K562 (cell line): ENCODE measurements at regions not wholly inside any gene's neighbourhood (a gene's known extent, or its start where the extent isn't known, plus 50 kb on each side); places are given as distances from the start of the nearest gene placed in this dataset.

Experiments
- ATAC-seq: fragments of 200-7000 bp; cut with Tn5 transposase; 3 replicates; pipeline ENCODE4 v1.9.1; 2020; ENCODE audit warnings: moderate library complexity
- BruUV-seq: library from RNA; stranded (reverse); fragments of 400-500 nt; replicated peaks from 2 replicates; lab custom pipeline; 2021; lab: Mats Ljungman, UMichigan
- CTCF ChIA-PET: fragments of 300-600 bp; formaldehyde crosslinking; extraction: SDS; loops from one replicate; lab custom pipeline; 2021; ENCODE audit warnings: low intra/inter-chr PET ratio; lab: Yijun Ruan, JAX
- POLR2A ChIA-PET: fragments of 300-600, 350-650 bp; sonication (Branson Sonifier 250); formaldehyde crosslinking; extraction: SDS; loops from one replicate; lab custom pipeline; 2021; ENCODE audit warnings: antibody characterized with exemption, inconsistent platforms; lab: Yijun Ruan, JAX
- DNase-seq, 4 experiments: peaks; one replicate each; pipeline versions ENCODE4 v3.0.0 to v3.0.0-alpha.2; 2011 to 2018; ENCODE audit warnings: low spot score in 3 of 4, mixed read lengths in 3 of 4; ENCODE audit errors: extremely low read depth in 1 of 4
- FAIRE-seq: peaks from 2 replicates; lab custom pipeline; 2011; peaks lifted over from hg19 to GRCh38; lab: Jason Lieb, UNC
- H2AFZ ChIP-seq: 2 replicates; pipeline ENCODE4 v1.6.0; 2011; ENCODE audit warnings: low read depth, low read length, control low read depth, inconsistent platforms
- H3K27ac ChIP-seq: fragments of 200-600 bp; 3 replicates; pipeline ENCODE4 v1.8.0; 2011; ENCODE audit warnings: low read depth, mild to moderate bottlenecking, control low read depth, inconsistent platforms, low read length, moderate library complexity, mixed read lengths; ENCODE audit errors: extremely low read depth
- H3K27me3 ChIP-seq, 2 experiments: fragments of 300-600 bp in 1 of 2; 2 replicates in 1 of 2; 3 replicates in 1 of 2; pipeline versions ENCODE4 v1.6.0 to v1.8.0; 2011; ENCODE audit warnings: inconsistent platforms in 2 of 2, low read length in 2 of 2, mild to moderate bottlenecking in 1 of 2, mixed read lengths in 1 of 2, moderate library complexity in 1 of 2; ENCODE audit not compliant: control insufficient read depth in 2 of 2, insufficient read depth in 2 of 2
- H3K36me3 ChIP-seq: fragments of 300-600 bp; 3 replicates; pipeline ENCODE4 v1.8.0; 2011; ENCODE audit warnings: mild to moderate bottlenecking, low read length, inconsistent platforms; ENCODE audit not compliant: control insufficient read depth, insufficient read depth
- H3K4me1 ChIP-seq, 2 experiments: fragments of 200-600 bp in 1 of 2; replicated peaks in 1 of 2; 2 replicates in 1 of 2; 3 replicates in 1 of 2; pipeline versions ENCODE4 v1.5.1 to v1.8.0; 2011; ENCODE audit warnings: inconsistent platforms in 2 of 2, low read length in 2 of 2, mild to moderate bottlenecking in 1 of 2, mixed read lengths in 1 of 2, moderate library complexity in 1 of 2; ENCODE audit not compliant: control insufficient read depth in 2 of 2, insufficient read depth in 2 of 2
- H3K4me2 ChIP-seq: 2 replicates; pipeline ENCODE4 v1.6.1; 2011; ENCODE audit warnings: low read length, control low read depth, inconsistent platforms, mixed read lengths; ENCODE audit not compliant: insufficient read depth
- H3K4me3 ChIP-seq: fragments of 200-600 bp; sonication (generic), shearing (Covaris generic); 2 replicates; pipeline ENCODE4 v1.5.1; 2016; ENCODE audit warnings: control low read depth, inconsistent platforms
- H3K79me2 ChIP-seq: fragments of 200-600 bp; 3 replicates; pipeline ENCODE4 v1.8.0; 2011; ENCODE audit warnings: low read length, inconsistent platforms; ENCODE audit not compliant: control insufficient read depth, insufficient read depth
- H3K9ac ChIP-seq, 2 experiments: 2 replicates each; pipeline versions ENCODE4 v1.6.0 to v1.6.1; 2011; ENCODE audit warnings: low read depth in 2 of 2, low read length in 2 of 2, control low read depth in 1 of 2, inconsistent platforms in 1 of 2, mild to moderate bottlenecking in 1 of 2, mixed read lengths in 1 of 2; ENCODE audit not compliant: insufficient read depth in 1 of 2
- H3K9me1 ChIP-seq: one replicate; pipeline ENCODE4 v1.6.0; 2011; ENCODE audit warnings: inconsistent platforms, mild to moderate bottlenecking, low read length, moderate library complexity; ENCODE audit not compliant: control insufficient read depth, insufficient read depth
- H3K9me3 ChIP-seq: replicated peaks from 2 replicates; pipeline ENCODE4 v1.5.1; 2011; ENCODE audit warnings: low read depth, low read length, inconsistent platforms; ENCODE audit not compliant: control insufficient read depth, insufficient read depth
- H4K20me1 ChIP-seq: replicated peaks from 2 replicates; pipeline ENCODE4 v1.6.1; 2011; ENCODE audit warnings: low read length, inconsistent platforms, mixed read lengths; ENCODE audit not compliant: control insufficient read depth, insufficient read depth
- CTCF ChIP-seq, 3 experiments: IDR thresholded peaks in 2 of 3; conservative IDR thresholded peaks in 1 of 3; 2 replicates each; pipeline ENCODE4 v1.5.1; 2011 to 2012; ENCODE audit warnings: low read length in 3 of 3, mild to moderate bottlenecking in 3 of 3, control low read depth in 2 of 3, improper control_type of control experiment in 1 of 3, inconsistent platforms in 1 of 3, low read depth in 1 of 3, mixed read lengths in 1 of 3, moderate library complexity in 1 of 3; ENCODE audit not compliant: insufficient read depth in 2 of 3
- EZH2 ChIP-seq: IDR thresholded peaks from 2 replicates; pipeline ENCODE4 v1.6.1; 2012; ENCODE audit warnings: low read depth, mild to moderate bottlenecking, inconsistent platforms, low read length, borderline replicate concordance
- ILK ChIP-seq: fragments of 450-650 bp; IDR thresholded peaks from 2 replicates; pipeline ENCODE4 v1.6.1; 2016; ENCODE audit warnings: missing genetic modification characterization, low read depth, mild to moderate bottlenecking, missing compliant biosample characterization, moderate library complexity, borderline replicate concordance
- JUN ChIP-seq, 2 experiments: sonication (generic) in 1 of 2; formaldehyde crosslinking in 1 of 2; IDR thresholded peaks; 2 replicates each; pipeline versions ENCODE4 v1.6.1 to v1.8.0; 2012 to 2022; ENCODE audit warnings: borderline replicate concordance in 2 of 2, mild to moderate bottlenecking in 2 of 2, improper control_type of control experiment in 1 of 2, low read depth in 1 of 2, low read length in 1 of 2, missing genetic modification reagents in 1 of 2
- MLX ChIP-seq, 2 experiments: fragments of 450-650 bp in 1 of 2; sonication (generic) in 1 of 2; formaldehyde crosslinking; conservative IDR thresholded peaks; 2 replicates each; pipeline versions ENCODE4 v1.4.0 to v1.8.1; 2020 to 2022; ENCODE audit warnings: mild to moderate bottlenecking in 1 of 2, missing genetic modification reagents in 1 of 2
- NR0B1 ChIP-seq: fragments of 450-650 bp; IDR thresholded peaks from one replicate; pipeline ENCODE4 v1.6.1; 2018; ENCODE audit warnings: mild to moderate bottlenecking, moderate library complexity; ENCODE audit not compliant: partially characterized antibody
- SRSF9 ChIP-seq: fragments of 200-400 bp; formaldehyde crosslinking; IDR thresholded peaks from 2 replicates; pipeline ENCODE4 v1.6.1; 2017; ENCODE audit warnings: low read depth, low read length, borderline replicate concordance
- TOE1 ChIP-seq, 2 experiments: fragments of 450-650 bp in 1 of 2; sonication (generic) in 1 of 2; formaldehyde crosslinking in 1 of 2; IDR thresholded peaks; 2 replicates each; pipeline versions ENCODE4 v1.7.1 to v1.8.0; 2016 to 2022; ENCODE audit warnings: borderline replicate concordance in 2 of 2, mild to moderate bottlenecking in 2 of 2, antibody characterized with exemption in 1 of 2, inconsistent platforms in 1 of 2, low read depth in 1 of 2, missing genetic modification reagents in 1 of 2, moderate library complexity in 1 of 2
- XRCC3 ChIP-seq: fragments of 450-650 bp; IDR thresholded peaks from 2 replicates; pipeline ENCODE4 v1.6.1; 2017; ENCODE audit warnings: mild to moderate bottlenecking, moderate library complexity
- ZBTB17 ChIP-seq: fragments of 450-650 bp; formaldehyde crosslinking; IDR thresholded peaks from 2 replicates; pipeline ENCODE4 v1.4.0; 2020; ENCODE audit warnings: mild to moderate bottlenecking
- ZKSCAN1 ChIP-seq: fragments of 150-350 bp; IDR thresholded peaks from 2 replicates; pipeline ENCODE4 v1.6.1; 2016; ENCODE audit warnings: low read depth, low read length
- WGBS: fragments of 100-300 bp; shearing (Covaris generic); methylation state at CpG from one replicate; pipeline ENCODE4 v1.1.6; 2016; ENCODE audit warnings: low coverage, mixed read lengths; ENCODE audit not compliant: insufficient coverage; ENCODE audit errors: missing lambda C conversion rate; 5-methylcytosine and 5-hydroxymethylcytosine counted together
- in situ Hi-C: fragments of 300-500 bp; cut with MboI; formaldehyde crosslinking; loops from 4 replicates; pipeline ENCODE4 v1.15.0; 2018; ENCODE audit warnings: inconsistent platforms, mixed read lengths
- intact Hi-C: fragments of 100-400 bp; cut with micrococcal nuclease; formaldehyde crosslinking; loops from 2 replicates; pipeline ENCODE4 v1.14.2; 2022

GRCh38 chr7:12004581-12004980 is 172.6 kb upstream of the THSD7A start (continued):
- no peak for TF ChIP-seq MLX (CRISPR knock-in tag; conservative IDR thresholded peaks at IDR 0.05)
- TF ChIP-seq ZBTB17 (CRISPR knock-in tag), result no peak
- TF ChIP-seq TOE1 (IDR thresholded peaks at IDR 0.05; ENCODE audit: borderline replicate concordance), result no peak
- no peak for TF ChIP-seq TOE1 (CRISPR knock-in tag; IDR thresholded peaks at IDR 0.05; ENCODE audit: borderline replicate concordance, low read depth)
- no peak for TF ChIP-seq ZKSCAN1

GRCh38 chr7:12007576-12007975 is 175.6 kb upstream of the THSD7A start:
- CTCF ChIA-PET, result no interaction called here
- in situ Hi-C loops, result no loop called here
- H3K4me1 ChIP-seq, result no peaks in the 10 kb centered on the region

More at GRCh38 chr7:12007576-12007975, 175.6 kb upstream of the THSD7A start:
- Histone ChIP-seq H3K9me3 (0 out of 2 replicates have a peak, but pooled peaks cover 1% of the 10 kb centered on the region), H3K4me3 (no peak overlapping the region), H3K79me2 (no peaks in the 10 kb centered on the region), H3K27ac (no peak overlapping the region), H3K4me2 (no peak overlapping the region), H2AFZ (no peak overlapping the region), H4K20me1 (no peaks in the 10 kb centered on the region), H3K9ac (no peak overlapping the region), H3K27me3 (no peaks in the 10 kb centered on the region), H3K36me3 (no peaks in the 10 kb centered on the region), H3K9me1 (no peaks in the 10 kb centered on the region)
- BruUV-seq, result no TSS peak
- TF ChIP-seq EZH2 (no peak), ILK (no peak), SRSF9 (no peak), CTCF (IDR thresholded peaks at IDR 0.05 in 2 of 3, conservative IDR thresholded peaks at IDR 0.05 in 1 of 3; ENCODE audit: insufficient read depth in 2 of 3, low read depth in 1 of 3, low read length in 3 of 3) (no peak), JUN (IDR thresholded peaks at IDR 0.05; ENCODE audit: borderline replicate concordance, low read depth, low read length) (no peak), JUN (CRISPR knock-in tag; IDR thresholded peaks at IDR 0.05; ENCODE audit: borderline replicate concordance) (no peak), NR0B1 (no peak), XRCC3 (no peak)
- ATAC-seq (no peak), FAIRE-seq (no peak), DNase-seq (no peak)
- intact Hi-C loops, result no loop called here
- POLR2A ChIA-PET, result no interaction called here
- 0% methylated on average over 2 of the region's 2 CpGs for WGBS
